HepG2 (cell line): ENCODE measurements at regions not wholly inside any gene's neighbourhood (a gene's known extent, or its start where the extent isn't known, plus 50 kb on each side); places are given as distances from the start of the nearest gene placed in this dataset.

ENCODE experiments used
- ASH2L ChIP-seq: fragments of 300-600, 200-600 bp; sonication (generic); IDR thresholded peaks from 2 replicates; pipeline ENCODE4 v1.7.0; 2017; ENCODE audit warnings: low read depth, mild to moderate bottlenecking, moderate library complexity, mixed read lengths, low read length; ENCODE audit not compliant: insufficient read length
- ATF1 ChIP-seq: IDR thresholded peaks from 2 replicates; pipeline ENCODE4 v1.6.1; 2016; ENCODE audit warnings: mild to moderate bottlenecking, control low read depth
- CEBPG ChIP-seq: IDR thresholded peaks from 2 replicates; pipeline ENCODE4 v1.6.1; 2016
- EP300 ChIP-seq, 3 experiments: sonication (generic) in 1 of 3; formaldehyde crosslinking in 1 of 3; IDR thresholded peaks; 2 replicates each; pipeline versions ENCODE4 v1.5.1 to v1.6.1; 2011 to 2020; ENCODE audit warnings: low read depth in 2 of 3, low read length in 2 of 3, borderline replicate concordance in 1 of 3, improper control_type of control experiment in 1 of 3, mild to moderate bottlenecking in 1 of 3, missing genetic modification reagents in 1 of 3, moderate library complexity in 1 of 3
- FOXC1 ChIP-seq: sonication (generic); formaldehyde crosslinking; IDR thresholded peaks from 2 replicates; pipeline ENCODE4 v1.8.0; 2022; ENCODE audit warnings: mild to moderate bottlenecking, missing genetic modification reagents, borderline replicate concordance
- HOXA3 ChIP-seq: sonication (generic); formaldehyde crosslinking; IDR thresholded peaks from 2 replicates; pipeline ENCODE4 v1.5.0; 2020; ENCODE audit warnings: missing genetic modification reagents
- LCORL ChIP-seq, 2 experiments: fragments of 450-650 bp in 1 of 2; sonication (generic) in 1 of 2; formaldehyde crosslinking in 1 of 2; IDR thresholded peaks; 2 replicates each; pipeline versions ENCODE4 v1.5.0 to v1.6.1; 2017 to 2020; ENCODE audit warnings: antibody characterized with exemption in 1 of 2, missing genetic modification reagents in 1 of 2
- MAFF ChIP-seq: IDR thresholded peaks from 2 replicates; pipeline ENCODE4 v1.6.1; 2011; ENCODE audit warnings: low read depth, low read length, improper control_type of control experiment
- MED1 ChIP-seq: sonication (generic); formaldehyde crosslinking; IDR thresholded peaks from 2 replicates; pipeline ENCODE4 v1.4.0; 2020; ENCODE audit warnings: missing genetic modification reagents
- NFYC ChIP-seq: IDR thresholded peaks from 2 replicates; pipeline ENCODE4 v1.6.1; 2016; ENCODE audit warnings: missing genetic modification reagents, missing compliant biosample characterization
- RAD51 ChIP-seq: fragments of 450-650 bp; IDR thresholded peaks from 2 replicates; pipeline ENCODE4 v1.6.1; 2016; ENCODE audit warnings: borderline replicate concordance
- REL ChIP-seq: sonication (generic); formaldehyde crosslinking; conservative IDR thresholded peaks from 2 replicates; pipeline ENCODE4 v1.8.0; 2022; ENCODE audit warnings: mild to moderate bottlenecking, missing genetic modification reagents, moderate library complexity
- SAP130 ChIP-seq: IDR thresholded peaks from 2 replicates; pipeline ENCODE4 v1.6.1; 2016; ENCODE audit warnings: low read depth
- ZBTB38 ChIP-seq: sonication (generic); formaldehyde crosslinking; IDR thresholded peaks from 2 replicates; pipeline ENCODE4 v1.5.1; 2020; ENCODE audit warnings: mild to moderate bottlenecking, missing genetic modification reagents
- ZNF180 ChIP-seq: sonication (generic); formaldehyde crosslinking; IDR thresholded peaks from 2 replicates; pipeline ENCODE4 v1.4.0; 2020; ENCODE audit warnings: low read depth, missing genetic modification reagents, borderline replicate concordance
- ZNF224 ChIP-seq: sonication (generic); formaldehyde crosslinking; IDR thresholded peaks from 2 replicates; pipeline ENCODE4 v1.5.0; 2020; ENCODE audit warnings: mild to moderate bottlenecking, missing genetic modification reagents
- ZNF329 ChIP-seq: sonication (generic); formaldehyde crosslinking; IDR thresholded peaks from 2 replicates; pipeline ENCODE4 v1.9.0; 2021; ENCODE audit warnings: low read depth, mild to moderate bottlenecking, missing genetic modification reagents
- ZNF556 ChIP-seq: sonication (generic); formaldehyde crosslinking; IDR thresholded peaks from 2 replicates; pipeline ENCODE4 v1.4.0; 2020; ENCODE audit warnings: mild to moderate bottlenecking, missing genetic modification reagents, borderline replicate concordance
- ZNF598 ChIP-seq: sonication (generic); formaldehyde crosslinking; IDR thresholded peaks from 2 replicates; pipeline ENCODE4 v1.5.1; 2020; ENCODE audit warnings: mild to moderate bottlenecking, missing genetic modification reagents, borderline replicate concordance
- TF ChIP-seq, protein P1 (sequence below): sonication (generic); formaldehyde crosslinking; IDR thresholded peaks from 2 replicates; pipeline ENCODE4 v1.8.0; 2022; ENCODE audit warnings: mild to moderate bottlenecking, missing genetic modification reagents
- TF ChIP-seq, protein P2 (sequence below): sonication (generic); formaldehyde crosslinking; IDR thresholded peaks from 2 replicates; pipeline ENCODE4 v1.4.0; 2020; ENCODE audit warnings: missing genetic modification reagents
- TF ChIP-seq, protein P3 (sequence below): sonication (generic); formaldehyde crosslinking; conservative IDR thresholded peaks from 2 replicates; pipeline ENCODE4 v1.4.0; 2020; ENCODE audit warnings: mild to moderate bottlenecking, missing genetic modification reagents, moderate library complexity

DNA sequence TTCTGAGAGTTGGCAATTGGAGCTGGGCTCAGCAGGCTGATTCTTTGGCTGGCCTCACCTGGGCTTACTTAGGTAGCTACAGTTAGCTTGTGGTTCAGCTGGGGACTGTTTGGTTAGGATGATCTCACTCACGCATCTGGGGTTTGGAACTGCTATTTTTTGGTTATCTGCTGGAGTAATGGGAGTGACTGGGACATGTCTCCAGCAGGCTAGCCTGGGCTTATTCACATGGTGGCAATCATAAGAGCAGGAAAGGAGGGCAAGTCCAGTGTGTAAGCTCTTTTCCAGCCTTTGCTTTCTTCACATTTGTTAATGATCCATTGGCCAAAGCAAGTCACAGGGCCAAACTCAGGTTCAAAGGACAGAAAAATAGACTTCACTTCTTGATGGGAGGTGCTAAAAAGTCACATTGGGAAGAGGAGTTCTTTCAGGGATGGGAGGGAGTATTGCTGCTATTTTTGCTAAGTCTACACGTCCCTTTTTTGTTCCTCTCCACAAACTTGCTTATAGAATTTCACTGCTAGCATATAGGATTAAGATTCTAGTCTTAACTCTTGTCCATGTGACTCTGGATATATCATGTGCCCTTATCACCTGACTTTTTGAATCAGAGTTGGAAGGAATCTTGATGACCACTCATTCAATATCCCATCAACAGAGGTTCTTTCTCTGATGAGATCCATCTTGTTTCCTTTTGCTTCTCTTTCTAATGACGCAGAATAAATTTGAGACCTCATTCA is 174.0 kb downstream of the ZFP36L2 start (continued):
- TF ChIP-seq, protein P1, sequence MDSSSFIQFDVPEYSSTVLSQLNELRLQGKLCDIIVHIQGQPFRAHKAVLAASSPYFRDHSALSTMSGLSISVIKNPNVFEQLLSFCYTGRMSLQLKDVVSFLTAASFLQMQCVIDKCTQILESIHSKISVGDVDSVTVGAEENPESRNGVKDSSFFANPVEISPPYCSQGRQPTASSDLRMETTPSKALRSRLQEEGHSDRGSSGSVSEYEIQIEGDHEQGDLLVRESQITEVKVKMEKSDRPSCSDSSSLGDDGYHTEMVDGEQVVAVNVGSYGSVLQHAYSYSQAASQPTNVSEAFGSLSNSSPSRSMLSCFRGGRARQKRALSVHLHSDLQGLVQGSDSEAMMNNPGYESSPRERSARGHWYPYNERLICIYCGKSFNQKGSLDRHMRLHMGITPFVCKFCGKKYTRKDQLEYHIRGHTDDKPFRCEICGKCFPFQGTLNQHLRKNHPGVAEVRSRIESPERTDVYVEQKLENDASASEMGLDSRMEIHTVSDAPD = peak; percentile 56; the same call in 1 of the 2 replicates
- TF ChIP-seq REL = no peak
- 0 out of 2 replicates have a peak, but pooled peaks have one; percentile 46 for TF ChIP-seq ZNF224 (CRISPR knock-in tag)
- TF ChIP-seq ZNF329 (CRISPR knock-in tag) = no peak
- 0 out of 2 replicates have a peak, but pooled peaks have one; percentile 15 for TF ChIP-seq CEBPG
- TF ChIP-seq ZNF598 (CRISPR knock-in tag) = 0 out of 2 replicates have a peak, but pooled peaks have one; percentile 58
- peak; percentile 41 for TF ChIP-seq ASH2L
- 0 out of 2 replicates have a peak, but pooled peaks have one; percentile 8 for TF ChIP-seq MED1 (CRISPR knock-in tag)
- peak; percentile 62 for TF ChIP-seq NFYC (CRISPR knock-in tag)
- TF ChIP-seq MAFF = no peak
- TF ChIP-seq EP300 (IDR thresholded peaks at IDR 0.05; ENCODE audit: low read depth in 2 of 2, low read length in 2 of 2) = 0 out of 4 replicates have a peak, but pooled peaks of 1 of the 2 experiments have one; percentile 38
- TF ChIP-seq EP300 (CRISPR knock-in tag; IDR thresholded peaks at IDR 0.05; ENCODE audit: borderline replicate concordance) = no peak
- no peak for TF ChIP-seq LCORL (IDR thresholded peaks at IDR 0.05)
- TF ChIP-seq LCORL (CRISPR knock-in tag; IDR thresholded peaks at IDR 0.05) = peak; percentile 51; the same call in 1 of the 2 replicates
- TF ChIP-seq, protein P2, sequence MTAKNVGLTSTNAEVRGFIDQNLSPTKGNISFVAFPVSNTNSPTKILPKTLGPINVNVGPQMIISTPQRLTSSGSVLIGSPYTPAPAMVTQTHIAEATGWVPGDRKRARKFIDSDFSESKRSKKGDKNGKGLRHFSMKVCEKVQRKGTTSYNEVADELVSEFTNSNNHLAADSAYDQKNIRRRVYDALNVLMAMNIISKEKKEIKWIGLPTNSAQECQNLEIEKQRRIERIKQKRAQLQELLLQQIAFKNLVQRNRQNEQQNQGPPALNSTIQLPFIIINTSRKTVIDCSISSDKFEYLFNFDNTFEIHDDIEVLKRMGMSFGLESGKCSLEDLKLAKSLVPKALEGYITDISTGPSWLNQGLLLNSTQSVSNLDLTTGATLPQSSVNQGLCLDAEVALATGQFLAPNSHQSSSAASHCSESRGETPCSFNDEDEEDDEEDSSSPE (CRISPR knock-in tag) = 0 out of 2 replicates have a peak, but pooled peaks have one; percentile 15
- TF ChIP-seq ZNF180 (CRISPR knock-in tag) = no peak
- TF ChIP-seq HOXA3 (CRISPR knock-in tag) = peak; percentile 37; the same call in 1 of the 2 replicates
- TF ChIP-seq ZNF556 (CRISPR knock-in tag) = no peak
- 0 out of 2 replicates have a peak, but pooled peaks have one; percentile 31 for TF ChIP-seq FOXC1 (CRISPR knock-in tag)
- peak; percentile 28; the same call in 1 of the 2 replicates for TF ChIP-seq ZBTB38
- TF ChIP-seq ATF1 (CRISPR knock-in tag) = 0 out of 2 replicates have a peak, but pooled peaks have one; percentile 26
- no peak for TF ChIP-seq SAP130 (CRISPR knock-in tag)
- TF ChIP-seq, protein P3, sequence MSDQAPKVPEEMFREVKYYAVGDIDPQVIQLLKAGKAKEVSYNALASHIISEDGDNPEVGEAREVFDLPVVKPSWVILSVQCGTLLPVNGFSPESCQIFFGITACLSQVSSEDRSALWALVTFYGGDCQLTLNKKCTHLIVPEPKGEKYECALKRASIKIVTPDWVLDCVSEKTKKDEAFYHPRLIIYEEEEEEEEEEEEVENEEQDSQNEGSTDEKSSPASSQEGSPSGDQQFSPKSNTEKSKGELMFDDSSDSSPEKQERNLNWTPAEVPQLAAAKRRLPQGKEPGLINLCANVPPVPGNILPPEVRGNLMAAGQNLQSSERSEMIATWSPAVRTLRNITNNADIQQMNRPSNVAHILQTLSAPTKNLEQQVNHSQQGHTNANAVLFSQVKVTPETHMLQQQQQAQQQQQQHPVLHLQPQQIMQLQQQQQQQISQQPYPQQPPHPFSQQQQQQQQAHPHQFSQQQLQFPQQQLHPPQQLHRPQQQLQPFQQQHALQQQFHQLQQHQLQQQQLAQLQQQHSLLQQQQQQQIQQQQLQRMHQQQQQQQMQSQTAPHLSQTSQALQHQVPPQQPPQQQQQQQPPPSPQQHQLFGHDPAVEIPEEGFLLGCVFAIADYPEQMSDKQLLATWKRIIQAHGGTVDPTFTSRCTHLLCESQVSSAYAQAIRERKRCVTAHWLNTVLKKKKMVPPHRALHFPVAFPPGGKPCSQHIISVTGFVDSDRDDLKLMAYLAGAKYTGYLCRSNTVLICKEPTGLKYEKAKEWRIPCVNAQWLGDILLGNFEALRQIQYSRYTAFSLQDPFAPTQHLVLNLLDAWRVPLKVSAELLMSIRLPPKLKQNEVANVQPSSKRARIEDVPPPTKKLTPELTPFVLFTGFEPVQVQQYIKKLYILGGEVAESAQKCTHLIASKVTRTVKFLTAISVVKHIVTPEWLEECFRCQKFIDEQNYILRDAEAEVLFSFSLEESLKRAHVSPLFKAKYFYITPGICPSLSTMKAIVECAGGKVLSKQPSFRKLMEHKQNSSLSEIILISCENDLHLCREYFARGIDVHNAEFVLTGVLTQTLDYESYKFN = peak; percentile 58; the same call in 1 of the 2 replicates
- peak; percentile 51 for TF ChIP-seq RAD51
